HFF-Myc (cell line): ENCODE measurements at regions not wholly inside any gene's neighbourhood (a gene's known extent, or its start where the extent isn't known, plus 50 kb on each side); places are given as distances from the start of the nearest gene placed in this dataset.

Source experiments
- DNase-seq: peaks from one replicate; pipeline ENCODE4 v3.0.0-alpha.2; 2011; ENCODE audit warnings: low read depth; ENCODE audit errors: extremely low read depth
- H3K4me3 ChIP-seq: replicated peaks from 2 replicates; pipeline ENCODE4 v1.5.1; 2011; ENCODE audit warnings: low read depth, mild to moderate bottlenecking, control low read depth, low read length
- TF ChIP-seq, protein P1 (sequence below): IDR thresholded peaks from 2 replicates; pipeline ENCODE4 v1.5.1; 2012; ENCODE audit warnings: mild to moderate bottlenecking, low read depth, low read length, control low read depth; ENCODE audit errors: missing control alignments

DNA sequence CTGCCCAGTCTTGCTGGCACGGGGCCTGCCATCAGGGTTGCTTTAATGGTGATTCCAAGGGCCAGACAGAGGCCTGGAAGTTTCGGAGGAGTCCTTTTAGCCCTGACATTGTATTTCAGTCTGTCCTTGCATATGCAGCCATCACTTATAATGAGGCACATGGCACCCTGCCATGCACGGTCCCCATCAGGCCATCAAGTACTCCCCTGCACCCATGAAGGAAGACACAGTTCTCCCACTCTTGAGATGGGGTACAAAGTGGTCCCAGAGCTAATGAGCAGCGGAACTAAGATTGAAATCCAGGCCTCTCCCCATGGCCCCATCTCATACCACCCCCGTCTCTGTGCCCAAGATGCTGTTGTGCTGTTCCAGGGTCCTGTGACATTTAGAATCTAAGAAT, 596.6 kb downstream of the PTPRU start:
- no peak for DNase-seq
- TF ChIP-seq, protein P1, sequence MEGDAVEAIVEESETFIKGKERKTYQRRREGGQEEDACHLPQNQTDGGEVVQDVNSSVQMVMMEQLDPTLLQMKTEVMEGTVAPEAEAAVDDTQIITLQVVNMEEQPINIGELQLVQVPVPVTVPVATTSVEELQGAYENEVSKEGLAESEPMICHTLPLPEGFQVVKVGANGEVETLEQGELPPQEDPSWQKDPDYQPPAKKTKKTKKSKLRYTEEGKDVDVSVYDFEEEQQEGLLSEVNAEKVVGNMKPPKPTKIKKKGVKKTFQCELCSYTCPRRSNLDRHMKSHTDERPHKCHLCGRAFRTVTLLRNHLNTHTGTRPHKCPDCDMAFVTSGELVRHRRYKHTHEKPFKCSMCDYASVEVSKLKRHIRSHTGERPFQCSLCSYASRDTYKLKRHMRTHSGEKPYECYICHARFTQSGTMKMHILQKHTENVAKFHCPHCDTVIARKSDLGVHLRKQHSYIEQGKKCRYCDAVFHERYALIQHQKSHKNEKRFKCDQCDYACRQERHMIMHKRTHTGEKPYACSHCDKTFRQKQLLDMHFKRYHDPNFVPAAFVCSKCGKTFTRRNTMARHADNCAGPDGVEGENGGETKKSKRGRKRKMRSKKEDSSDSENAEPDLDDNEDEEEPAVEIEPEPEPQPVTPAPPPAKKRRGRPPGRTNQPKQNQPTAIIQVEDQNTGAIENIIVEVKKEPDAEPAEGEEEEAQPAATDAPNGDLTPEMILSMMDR = no peak
- H3K4me3 ChIP-seq = no peak overlapping the region

DNA sequence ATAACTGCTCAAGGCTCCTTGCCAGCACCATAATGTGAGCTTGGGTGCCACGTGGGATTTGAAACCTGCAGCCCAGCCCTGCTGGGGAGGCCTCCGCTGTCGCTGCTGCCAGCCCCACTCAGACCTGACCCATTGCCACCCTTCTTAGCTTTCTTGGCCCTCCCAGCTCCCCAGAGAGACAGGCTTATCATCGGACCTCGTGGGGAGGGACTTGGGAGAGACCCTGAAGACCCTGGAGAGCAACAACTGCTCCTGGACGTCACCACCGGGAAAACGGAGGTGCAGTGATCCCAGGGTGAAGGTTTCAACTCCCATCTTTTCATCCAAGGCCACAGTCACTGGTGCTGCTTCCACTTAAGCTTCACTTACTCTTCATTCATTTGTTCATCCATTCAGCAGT, 596.1 kb downstream of the PTPRU start:
- no peak overlapping the region for H3K4me3 ChIP-seq
- TF ChIP-seq, protein P1 = no peak
- DNase-seq = no peak

DNA sequence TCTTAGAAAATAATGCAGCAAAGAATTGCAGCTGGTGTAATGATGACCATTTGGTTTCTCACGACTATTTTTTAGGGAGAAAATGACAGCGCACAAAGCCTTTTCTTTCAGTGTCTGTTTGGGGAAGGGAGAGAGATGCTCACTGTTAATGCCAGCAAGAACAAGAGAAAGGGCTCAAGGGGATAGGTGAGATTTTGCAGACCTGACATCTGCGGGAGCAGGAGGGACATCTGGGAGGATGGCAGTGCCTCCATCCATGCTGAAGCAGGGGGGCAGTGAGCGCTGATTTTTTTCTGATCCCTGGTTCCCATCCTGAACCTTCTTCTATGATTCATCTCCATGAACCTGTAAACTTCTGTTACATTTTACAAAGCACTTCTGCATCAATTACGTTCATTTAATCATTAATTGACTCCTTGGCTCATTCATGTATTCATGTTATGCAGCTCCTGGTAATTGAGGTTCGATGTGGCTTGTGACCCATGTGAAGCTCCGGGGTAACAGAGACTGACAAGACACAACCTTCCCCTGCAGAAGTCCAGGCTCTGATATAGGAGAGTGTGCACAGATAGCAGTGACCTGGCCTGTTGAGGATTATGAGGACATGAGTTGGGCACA, 595.3 kb downstream of the PTPRU start:
- TF ChIP-seq, protein P1 = no peak
- no peak overlapping the region for H3K4me3 ChIP-seq
- DNase-seq = no peak

DNA sequence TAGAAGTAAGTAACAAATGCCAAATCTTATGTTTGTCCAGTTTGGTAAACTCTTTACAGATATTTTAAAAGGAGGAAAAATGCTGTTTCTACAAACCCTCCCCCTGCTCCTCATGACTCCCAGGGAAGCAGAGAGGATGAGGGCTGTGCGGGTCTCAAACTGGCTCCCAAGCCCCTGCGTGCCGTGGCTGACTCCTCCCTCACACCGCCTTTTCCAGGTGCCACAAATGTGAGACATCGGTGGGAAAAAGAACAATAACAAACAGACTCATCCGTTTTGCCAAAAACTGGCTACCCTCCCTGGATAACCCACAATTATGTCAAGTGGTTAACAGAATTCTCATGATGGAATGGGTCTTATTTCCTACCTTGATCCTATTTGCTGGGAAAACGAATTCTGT, 594.6 kb downstream of the PTPRU start:
- TF ChIP-seq, protein P1 = no peak
- no peak for DNase-seq
- H3K4me3 ChIP-seq = no peak overlapping the region

DNA sequence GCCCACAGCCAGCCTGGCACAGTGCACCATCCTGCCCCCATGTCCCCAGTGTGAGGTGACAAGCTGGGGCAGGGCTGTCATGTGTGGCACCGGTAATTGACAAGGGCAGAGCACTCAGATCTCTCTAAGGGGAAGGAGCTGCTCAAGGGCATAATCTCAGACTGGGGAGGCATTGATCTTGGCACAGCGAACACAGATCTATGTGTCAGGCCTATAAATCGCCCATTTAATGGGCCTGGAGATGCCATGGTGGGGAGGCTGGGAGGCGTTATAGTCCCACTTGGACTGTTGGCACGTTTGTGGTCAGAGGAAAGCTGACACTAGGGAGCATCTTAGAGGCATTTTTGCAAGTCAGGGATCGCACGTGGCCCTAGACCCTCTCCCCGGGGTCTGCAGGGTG, 594.1 kb downstream of the PTPRU start:
- no peak for DNase-seq
- H3K4me3 ChIP-seq = no peak overlapping the region
- TF ChIP-seq, protein P1 = no peak

DNA sequence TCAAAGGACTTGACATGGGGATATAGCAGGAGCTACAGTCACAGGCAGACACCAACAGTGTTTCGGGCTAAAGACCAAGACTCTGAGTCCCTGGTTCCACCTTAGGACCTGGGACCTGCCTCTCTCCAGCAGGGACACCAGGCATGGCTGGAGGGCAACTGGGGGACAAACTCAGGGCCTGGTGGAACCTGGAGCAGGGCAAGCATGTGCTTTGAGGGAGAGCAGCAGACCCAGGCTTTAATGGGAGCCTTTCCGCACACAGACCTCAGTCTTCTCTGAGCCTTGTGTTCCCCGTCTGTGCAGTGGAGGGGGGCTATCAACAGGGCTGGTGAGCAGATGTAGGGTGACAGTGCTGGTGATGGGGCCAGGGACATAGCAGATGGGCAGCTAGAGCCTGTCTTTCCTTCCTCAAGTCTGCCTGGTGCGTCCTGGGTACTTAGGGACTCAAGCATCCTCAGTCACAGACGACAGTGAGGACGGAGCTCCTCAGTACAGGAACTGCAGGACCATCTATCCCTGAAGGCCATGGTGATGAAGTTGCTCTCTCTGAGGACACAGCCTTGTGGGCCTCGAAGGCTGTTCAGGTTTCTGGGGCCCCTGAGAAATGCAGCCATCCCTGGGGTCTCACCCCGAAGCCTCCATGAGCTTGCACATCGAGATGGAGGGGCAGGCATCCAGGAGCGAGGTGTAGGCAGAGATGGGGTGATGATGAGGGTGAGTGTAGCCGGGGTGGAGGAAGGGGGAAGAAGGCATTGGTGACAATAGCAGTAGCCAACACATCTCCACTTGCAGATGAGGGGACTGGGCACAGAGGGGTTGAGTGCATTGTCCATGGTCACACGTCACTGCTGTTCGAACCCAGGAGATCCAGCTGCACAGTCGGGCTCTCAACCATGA, 593.4 kb downstream of the PTPRU start:
- H3K4me3 ChIP-seq = no peak overlapping the region
- TF ChIP-seq, protein P1 = no peak
- no peak for DNase-seq
